ENCODE measurements at regions not wholly inside any gene's neighbourhood (a gene's known extent, or its start where the extent isn't known, plus 50 kb on each side); places are given as distances from the start of the nearest gene placed in this dataset.
"Not testable (repeated sequence)": the region's sequence is repeated elsewhere in the genome, so short reads cannot be mapped to it uniquely, and the experiment has no call there.

DNA sequence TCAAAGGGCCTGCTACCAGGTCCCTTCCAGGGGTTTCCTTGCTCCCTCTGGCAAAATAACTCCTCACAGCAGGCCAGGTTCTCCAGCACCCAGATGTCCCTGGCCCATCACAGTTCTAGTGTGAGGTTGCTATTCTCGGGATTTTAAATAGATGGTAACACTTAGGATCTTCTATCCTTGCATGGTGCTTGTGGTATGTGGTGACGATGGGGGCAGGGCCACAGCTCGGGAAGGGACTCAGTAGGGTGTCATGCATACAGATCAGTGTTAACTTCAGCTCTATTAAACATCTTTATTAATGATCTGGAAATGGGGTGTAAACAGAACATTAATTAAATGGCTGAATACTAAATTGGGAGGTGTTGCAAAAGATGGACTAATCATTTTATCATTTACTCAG lies 323.8 kb downstream of the QKI start:
- no peak overlapping the region for H3K27ac ChIP-seq (replicated peaks)
- intact Hi-C loops (cut with micrococcal nuclease): no loop called here
- TF ChIP-seq, protein P1, sequence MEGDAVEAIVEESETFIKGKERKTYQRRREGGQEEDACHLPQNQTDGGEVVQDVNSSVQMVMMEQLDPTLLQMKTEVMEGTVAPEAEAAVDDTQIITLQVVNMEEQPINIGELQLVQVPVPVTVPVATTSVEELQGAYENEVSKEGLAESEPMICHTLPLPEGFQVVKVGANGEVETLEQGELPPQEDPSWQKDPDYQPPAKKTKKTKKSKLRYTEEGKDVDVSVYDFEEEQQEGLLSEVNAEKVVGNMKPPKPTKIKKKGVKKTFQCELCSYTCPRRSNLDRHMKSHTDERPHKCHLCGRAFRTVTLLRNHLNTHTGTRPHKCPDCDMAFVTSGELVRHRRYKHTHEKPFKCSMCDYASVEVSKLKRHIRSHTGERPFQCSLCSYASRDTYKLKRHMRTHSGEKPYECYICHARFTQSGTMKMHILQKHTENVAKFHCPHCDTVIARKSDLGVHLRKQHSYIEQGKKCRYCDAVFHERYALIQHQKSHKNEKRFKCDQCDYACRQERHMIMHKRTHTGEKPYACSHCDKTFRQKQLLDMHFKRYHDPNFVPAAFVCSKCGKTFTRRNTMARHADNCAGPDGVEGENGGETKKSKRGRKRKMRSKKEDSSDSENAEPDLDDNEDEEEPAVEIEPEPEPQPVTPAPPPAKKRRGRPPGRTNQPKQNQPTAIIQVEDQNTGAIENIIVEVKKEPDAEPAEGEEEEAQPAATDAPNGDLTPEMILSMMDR (IDR thresholded peaks at IDR 0.05; ENCODE audit: borderline replicate concordance): no peak

DNA sequence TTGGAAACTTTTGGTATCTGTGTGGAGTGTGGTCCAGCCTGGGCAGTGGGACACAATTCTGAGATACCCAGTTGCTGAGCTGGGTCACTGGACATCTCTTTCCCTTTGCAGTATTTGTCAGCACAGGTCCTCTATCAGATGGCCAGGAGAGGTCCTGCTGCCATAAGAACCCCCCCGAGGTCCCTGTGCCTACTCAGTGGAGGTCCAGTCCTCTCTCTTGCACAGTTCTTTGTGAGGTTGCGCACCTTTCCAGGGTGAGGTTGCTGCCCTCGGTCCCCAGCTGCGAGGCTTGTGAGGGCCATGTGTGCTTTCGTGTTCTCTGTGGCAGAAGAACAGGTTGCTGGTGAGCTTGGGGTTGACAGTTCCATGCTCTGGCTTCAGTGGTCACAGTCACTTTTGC lies 320.6 kb downstream of the QKI start:
- Histone ChIP-seq H3K4me3 (no peak overlapping the region), H3K36me3 (no peaks in the 10 kb centered on the region), H3K27me3 (ENCODE audit: low read depth) (no peaks in the 10 kb centered on the region), H3K4me1 (peaks cover 28% of the 10 kb centered on the region), H3K27ac (replicated peaks) (no peak overlapping the region), H3K9me3 (replicated peaks) (no peaks in the 10 kb centered on the region)
- intact Hi-C loops (cut with micrococcal nuclease): no loop called here
- TF ChIP-seq, protein P1 (IDR thresholded peaks at IDR 0.05; ENCODE audit: borderline replicate concordance): no peak
- no peak for DNase-seq

More for the DNA sequence above, 323.8 kb downstream of the QKI start:
- DNase-seq: no peak
- Histone ChIP-seq H3K4me3 (no peak overlapping the region), H3K4me1 (peaks cover 29% of the 10 kb centered on the region), H3K27me3 (ENCODE audit: low read depth) (no peaks in the 10 kb centered on the region), H3K36me3 (no peaks in the 10 kb centered on the region), H3K9me3 (replicated peaks) (no peaks in the 10 kb centered on the region)

DNA sequence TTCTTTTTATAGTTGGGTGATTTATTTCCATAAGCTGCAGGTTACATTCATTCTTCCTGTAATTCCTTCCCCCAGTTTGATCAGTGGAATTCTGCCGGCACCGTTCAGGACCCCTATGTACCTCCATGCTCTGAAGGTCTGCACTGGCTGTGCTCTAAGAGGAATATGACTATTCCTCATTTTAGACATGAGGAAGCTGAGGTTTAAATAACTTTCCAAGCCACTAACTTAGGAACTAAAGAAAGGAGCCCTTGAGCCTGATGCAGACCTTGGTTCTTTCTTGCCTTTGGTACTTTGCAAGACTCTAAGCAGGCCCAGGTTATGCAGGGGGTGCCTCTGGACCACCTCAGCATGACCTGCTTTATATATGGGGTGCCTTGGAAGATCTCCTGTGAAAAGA lies 318.5 kb downstream of the QKI start:
- Histone ChIP-seq H3K4me3 (no peak overlapping the region), H3K4me1 (peaks cover 16% of the 10 kb centered on the region), H3K36me3 (no peaks in the 10 kb centered on the region), H3K27me3 (ENCODE audit: low read depth) (no peaks in the 10 kb centered on the region), H3K9me3 (replicated peaks) (no peaks in the 10 kb centered on the region), H3K27ac (replicated peaks) (no peak overlapping the region)
- intact Hi-C loops (cut with micrococcal nuclease): no loop called here
- no peak for DNase-seq
- TF ChIP-seq, protein P1 (IDR thresholded peaks at IDR 0.05; ENCODE audit: borderline replicate concordance): no peak

DNA sequence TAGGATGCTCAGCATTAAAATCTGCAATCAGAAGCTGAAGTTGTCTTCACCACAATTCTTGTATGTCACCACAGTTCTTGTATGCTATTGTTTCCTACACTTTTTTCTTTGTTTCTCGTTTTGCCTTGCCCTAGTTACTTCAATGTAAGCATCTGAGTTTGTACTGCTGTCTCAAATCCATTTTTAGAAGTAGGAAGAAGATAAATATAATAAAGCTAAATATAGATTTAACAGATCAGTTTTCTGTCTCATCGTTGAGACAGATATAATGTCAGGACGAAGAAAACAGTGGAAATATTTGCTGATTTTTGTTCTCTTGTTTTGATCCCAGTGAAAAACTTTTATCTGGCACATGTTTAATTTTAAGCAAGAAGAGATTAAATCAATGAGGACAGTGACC lies 318.0 kb downstream of the QKI start:
- intact Hi-C loops (cut with micrococcal nuclease): no loop called here
- DNase-seq: no peak
- H3K27ac ChIP-seq (replicated peaks): no peak overlapping the region

DNA sequence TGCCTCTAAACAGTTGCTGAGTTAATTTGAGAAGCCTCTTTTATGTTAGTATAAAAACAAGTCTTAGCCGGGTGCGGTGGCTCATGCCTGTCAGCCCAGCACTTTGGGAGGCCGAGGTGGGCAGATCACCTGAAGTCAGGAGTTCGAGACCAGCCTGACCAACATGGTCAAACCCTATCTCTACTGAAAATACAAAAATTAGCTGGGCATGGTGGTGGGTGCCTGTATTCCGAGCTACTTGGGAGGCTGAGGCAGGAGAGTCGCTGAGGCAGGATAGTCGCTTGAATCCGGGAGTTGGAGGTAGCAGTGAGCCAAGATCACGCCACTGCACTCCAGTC lies 317.5 kb downstream of the QKI start:
- peaks cover 16% of the 10 kb centered on the region for H3K4me1 ChIP-seq
- H3K27ac ChIP-seq (replicated peaks); H3K4me3 ChIP-seq; H3K27me3 ChIP-seq (ENCODE audit: low read depth); H3K36me3 ChIP-seq; DNase-seq; intact Hi-C loops (cut with micrococcal nuclease); H3K9me3 ChIP-seq (replicated peaks): not testable (repeated sequence)

More for the DNA sequence above, 318.0 kb downstream of the QKI start:
- TF ChIP-seq, protein P1 (IDR thresholded peaks at IDR 0.05; ENCODE audit: borderline replicate concordance): no peak
- Histone ChIP-seq H3K9me3 (replicated peaks) (no peaks in the 10 kb centered on the region), H3K4me1 (peaks cover 16% of the 10 kb centered on the region), H3K27me3 (ENCODE audit: low read depth) (no peaks in the 10 kb centered on the region), H3K36me3 (no peaks in the 10 kb centered on the region), H3K4me3 (no peak overlapping the region)

DNA sequence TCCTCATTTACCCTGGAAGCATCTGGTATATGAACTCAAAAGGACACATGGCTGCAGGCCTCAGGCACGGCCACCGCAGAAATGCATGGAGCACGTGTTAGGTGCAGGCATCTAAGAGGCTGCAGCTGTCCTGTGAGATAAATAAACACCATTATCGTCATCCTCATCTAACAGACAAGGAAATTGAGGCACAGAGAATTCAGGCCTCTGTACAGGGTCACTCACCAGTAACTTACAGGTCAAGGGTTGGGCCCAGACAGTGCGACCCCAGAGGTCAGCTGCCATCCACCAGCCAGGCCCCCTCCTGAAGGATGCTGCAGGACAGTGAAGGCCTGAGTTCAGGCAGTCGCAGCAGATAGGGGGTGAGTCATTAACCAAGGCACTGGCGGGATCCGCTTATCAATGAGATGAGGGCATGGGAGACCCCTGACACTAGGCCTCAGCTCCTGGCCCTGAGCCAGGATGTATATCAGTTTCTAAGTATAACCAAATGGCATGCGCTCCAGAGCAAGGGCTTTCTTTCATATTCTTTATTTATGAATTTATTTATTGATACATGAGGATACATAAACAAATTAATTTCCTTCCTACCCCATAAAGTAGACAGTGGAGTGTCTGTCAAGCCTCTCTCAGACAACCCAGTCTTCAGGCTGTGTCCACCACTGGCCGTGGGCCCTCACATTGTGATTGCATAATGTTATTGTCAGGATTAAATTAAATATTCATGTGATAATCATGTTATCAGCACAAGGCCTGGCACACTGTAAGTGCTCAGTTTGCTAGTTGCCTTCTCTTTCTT lies 316.9 kb downstream of the QKI start:
- Histone ChIP-seq H3K27ac (replicated peaks) (no peak overlapping the region), H3K36me3 (no peaks in the 10 kb centered on the region), H3K4me1 (peaks cover 16% of the 10 kb centered on the region), H3K27me3 (ENCODE audit: low read depth) (no peaks in the 10 kb centered on the region), H3K9me3 (replicated peaks) (no peaks in the 10 kb centered on the region), H3K4me3 (no peak overlapping the region)
- DNase-seq: no peak
- intact Hi-C loops (cut with micrococcal nuclease): no loop called here
- TF ChIP-seq, protein P1 (IDR thresholded peaks at IDR 0.05; ENCODE audit: borderline replicate concordance): no peak

Data from left ventricle myocardium inferior (tissue), 1 donor.